GM23338 (cell line): ENCODE measurements at regions not wholly inside any gene's neighbourhood (a gene's known extent, or its start where the extent isn't known, plus 50 kb on each side); places are given as distances from the start of the nearest gene placed in this dataset.

ENCODE experiments used
- ETS1 ChIP-seq: IDR thresholded peaks from 2 replicates; pipeline ENCODE4 v1.6.1; 2016; ENCODE audit warnings: antibody characterized with exemption
- POLR2AphosphoS5 ChIP-seq: IDR thresholded peaks from 2 replicates; pipeline ENCODE4 v1.6.1; 2016; ENCODE audit warnings: antibody characterized with exemption, low read depth
- REST ChIP-seq: IDR thresholded peaks from one replicate; pipeline ENCODE4 v1.6.1; 2018; ENCODE audit warnings: antibody characterized with exemption; ENCODE audit not compliant: unreplicated experiment
- ZNF114 ChIP-seq: fragments of 250-450 bp; sonication (Bioruptor Pico); IDR thresholded peaks from 2 replicates; pipeline ENCODE4 v1.5.0; 2020; ENCODE audit warnings: mild to moderate bottlenecking, moderate library complexity
- ZNF331 ChIP-seq: fragments of 250-450 bp; sonication (Bioruptor Pico); IDR thresholded peaks from 2 replicates; pipeline ENCODE4 v1.5.0; 2020; ENCODE audit warnings: low read depth, mild to moderate bottlenecking, moderate library complexity
- ZNF462 ChIP-seq: fragments of 250-450 bp; sonication (Bioruptor Pico); IDR thresholded peaks from 2 replicates; pipeline ENCODE4 v1.5.0; 2020; ENCODE audit warnings: mild to moderate bottlenecking, moderate library complexity

GRCh38 chr5:174300941-174301761, 255.6 kb downstream of the NSG2 start (continued):
- TF ChIP-seq ZNF462 (CRISPR knock-in tag) (no peak), ZNF331 (no peak), REST (no peak), ETS1 (no peak), ZNF114 (CRISPR knock-in tag) (no peak), POLR2AphosphoS5 (no peak)
